ENCODE measurements at regions not wholly inside any gene's neighbourhood (a gene's known extent, or its start where the extent isn't known, plus 50 kb on each side); places are given as distances from the start of the nearest gene placed in this dataset.

- ChIA-PET CTCF (interaction anchor here (0.8 kb wide), 2 partner anchors 168 to 184 kb away, joined by 3 to 4 read pairs; no protein-coding TSS in a partner anchor), POLR2A (no interaction called here)
These were observed 195.9 kb upstream of the PARP11 start for GRCh38 chr12:4068981-4069669.

DNA sequence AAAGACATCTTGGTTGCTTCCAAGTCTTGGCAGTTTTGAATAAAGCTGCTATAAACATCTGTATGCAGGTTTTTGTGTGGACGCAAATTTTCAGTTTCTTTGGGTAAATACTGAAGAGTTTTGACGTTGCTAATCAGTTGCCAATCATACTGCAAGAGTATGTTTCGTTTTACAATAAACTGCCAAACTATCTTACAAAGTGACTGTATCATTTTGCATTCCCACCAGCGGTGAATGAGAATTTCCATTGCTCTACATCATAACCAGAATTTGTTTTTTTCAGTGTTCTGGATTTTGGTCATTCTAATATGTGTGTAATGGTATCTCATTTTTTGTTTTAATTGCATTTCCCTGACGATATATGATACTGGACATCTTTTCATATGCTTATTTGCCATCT, 190.8 kb upstream of the PARP11 start:
- intact Hi-C loops (cut with micrococcal nuclease) = no loop called here
- TF ChIP-seq CTCF (IDR thresholded peaks at IDR 0.05; ENCODE audit: unreplicated experiment) = no peak
- Mint-ChIP-seq H3K4me3 (ENCODE audit: unreplicated experiment) (no peak overlapping the region), H3K27ac (ENCODE audit: low read depth, unreplicated experiment) (no peak overlapping the region), H3K9me3 (ENCODE audit: unreplicated experiment) (no peaks in the 10 kb centered on the region), H3K27me3 (ENCODE audit: insufficient read depth, unreplicated experiment) (peaks cover 49% of the 10 kb centered on the region), H3K36me3 (ENCODE audit: insufficient read depth, unreplicated experiment) (no peaks in the 10 kb centered on the region), H3K4me1 (ENCODE audit: insufficient read depth, unreplicated experiment) (no peaks in the 10 kb centered on the region)
- DNase-seq (ENCODE audit: unreplicated experiment) = no peak
- no TSS peak for BruUV-seq (replicated peaks)
- ChIA-PET POLR2A (no interaction called here), CTCF (no interaction called here)

More at GRCh38 chr12:4068981-4069669, 195.9 kb upstream of the PARP11 start:
- TF ChIP-seq CTCF (IDR thresholded peaks at IDR 0.05; ENCODE audit: unreplicated experiment) = no peak
- Mint-ChIP-seq H3K9me3 (ENCODE audit: unreplicated experiment) (no peaks in the 10 kb centered on the region), H3K36me3 (ENCODE audit: insufficient read depth, unreplicated experiment) (no peaks in the 10 kb centered on the region), H3K4me1 (ENCODE audit: insufficient read depth, unreplicated experiment) (no peaks in the 10 kb centered on the region), H3K27me3 (ENCODE audit: insufficient read depth, unreplicated experiment) (peaks cover 34% of the 10 kb centered on the region), H3K27ac (ENCODE audit: low read depth, unreplicated experiment) (no peak overlapping the region), H3K4me3 (ENCODE audit: unreplicated experiment) (no peak overlapping the region)
- no peak for DNase-seq (ENCODE audit: unreplicated experiment)
- BruUV-seq (replicated peaks) = no TSS peak
- intact Hi-C loops (cut with micrococcal nuclease) = no loop called here

DNA sequence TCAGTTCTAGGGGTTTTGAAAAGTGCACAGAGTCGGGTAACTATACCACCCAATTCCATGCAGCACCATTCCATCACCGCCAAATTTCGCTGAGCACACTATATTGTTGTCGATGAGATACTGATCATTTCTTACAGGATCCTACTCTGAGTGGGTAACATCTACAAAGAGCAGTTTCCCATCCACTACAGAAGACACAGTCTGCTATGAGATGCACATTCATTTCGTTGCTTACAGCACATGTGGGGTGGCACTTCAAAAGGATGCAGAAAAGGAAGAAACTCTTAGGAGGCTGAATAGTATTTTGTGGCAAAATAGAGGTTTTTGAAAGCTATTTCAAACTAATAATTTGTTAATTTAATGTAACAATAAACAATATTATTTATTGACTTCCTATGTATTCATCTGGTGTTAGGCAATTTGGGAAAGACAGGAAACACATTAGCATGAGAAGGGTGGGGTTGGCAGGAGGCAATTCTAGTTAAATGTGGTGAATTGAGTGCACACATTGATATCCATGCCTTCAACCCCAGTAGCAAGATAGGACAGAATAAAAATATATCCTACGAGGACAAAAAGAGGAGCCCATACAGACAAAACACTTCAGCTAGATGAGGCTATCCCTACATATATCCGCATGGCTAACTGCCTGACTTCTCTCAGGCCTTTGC, 186.8 kb upstream of the PARP11 start:
- Mint-ChIP-seq H3K27ac (ENCODE audit: low read depth, unreplicated experiment) (no peak overlapping the region), H3K27me3 (ENCODE audit: insufficient read depth, unreplicated experiment) (peaks cover 77% of the 10 kb centered on the region), H3K4me1 (ENCODE audit: insufficient read depth, unreplicated experiment) (no peaks in the 10 kb centered on the region), H3K4me3 (ENCODE audit: unreplicated experiment) (no peak overlapping the region), H3K36me3 (ENCODE audit: insufficient read depth, unreplicated experiment) (no peaks in the 10 kb centered on the region), H3K9me3 (ENCODE audit: unreplicated experiment) (no peaks in the 10 kb centered on the region)
- no peak for TF ChIP-seq CTCF (IDR thresholded peaks at IDR 0.05; ENCODE audit: unreplicated experiment)
- no peak for DNase-seq (ENCODE audit: unreplicated experiment)
- intact Hi-C loops (cut with micrococcal nuclease) = no loop called here
- ChIA-PET POLR2A (no interaction called here), CTCF (no interaction called here)
- BruUV-seq (replicated peaks) = no TSS peak

GRCh38 chr12:4056910-4057845, 184.0 kb upstream of the PARP11 start:
- TF ChIP-seq CTCF (IDR thresholded peaks at IDR 0.05; ENCODE audit: unreplicated experiment) = no peak
- Mint-ChIP-seq H3K36me3 (ENCODE audit: insufficient read depth, unreplicated experiment) (no peaks in the 10 kb centered on the region), H3K27ac (ENCODE audit: low read depth, unreplicated experiment) (no peak overlapping the region), H3K4me1 (ENCODE audit: insufficient read depth, unreplicated experiment) (no peaks in the 10 kb centered on the region), H3K4me3 (ENCODE audit: unreplicated experiment) (no peak overlapping the region), H3K27me3 (ENCODE audit: insufficient read depth, unreplicated experiment) (peaks cover 75% of the 10 kb centered on the region), H3K9me3 (ENCODE audit: unreplicated experiment) (no peaks in the 10 kb centered on the region)
- DNase-seq (ENCODE audit: unreplicated experiment) = no peak
- ChIA-PET CTCF (interaction anchor here (0.6 to 1.0 kb wide), 4 partner anchors 15 to 624 kb away, joined by 3 read pairs; no protein-coding TSS in a partner anchor), POLR2A (no interaction called here)
- no TSS peak for BruUV-seq (replicated peaks)
- intact Hi-C loops (cut with micrococcal nuclease) = no loop called here

Data from MCF 10A (cell line).